Heart right ventricle (tissue), 16 donors: ENCODE measurements at regions not wholly inside any gene's neighbourhood (a gene's known extent, or its start where the extent isn't known, plus 50 kb on each side); places are given as distances from the start of the nearest gene placed in this dataset.

Experiments
- ATAC-seq, 8 donors: fragments of 200-7000 bp; cut with Tn5 transposase; one replicate each; pipeline ENCODE4 v1.9.1; 2020; ENCODE audit warnings: mild to moderate bottlenecking in 8 of 8, moderate library complexity in 8 of 8, moderate number of reproducible peaks in 1 of 8
- DNase-seq, 2 donors: peaks; one replicate each; pipeline ENCODE4 v3.0.0-alpha.2; 2020
- H3K27ac ChIP-seq, 10 donors: fragments of 200-600 bp; sonication (generic) in 2 of 10; one replicate each; pipeline versions ENCODE4 v1.5.0 to v1.8.0; 2020 to 2022; ENCODE audit warnings: mild to moderate bottlenecking in 3 of 10
- H3K27me3 ChIP-seq, 7 donors: fragments of 200-600 bp; one replicate each; pipeline ENCODE4 v1.8.0; 2021 to 2022; ENCODE audit warnings: mild to moderate bottlenecking in 2 of 7
- H3K36me3 ChIP-seq, 9 donors: fragments of 200-600 bp; sonication (generic) in 1 of 9; one replicate each; pipeline versions ENCODE4 v1.5.0 to v1.8.0; 2020 to 2022; ENCODE audit warnings: mild to moderate bottlenecking in 2 of 9
- H3K4me1 ChIP-seq, 9 donors: fragments of 200-600 bp; sonication (generic) in 1 of 9; one replicate each; pipeline versions ENCODE4 v1.5.0 to v1.8.0; 2020 to 2022; ENCODE audit warnings: mild to moderate bottlenecking in 4 of 9
- H3K4me3 ChIP-seq, 10 donors: fragments of 200-600 bp; sonication (generic) in 2 of 10; one replicate each; pipeline versions ENCODE4 v1.5.0 to v1.8.0; 2020 to 2022; ENCODE audit warnings: mild to moderate bottlenecking in 7 of 10, moderate library complexity in 2 of 10
- H3K9me3 ChIP-seq, 11 donors: fragments of 200-600 bp in 10 of 11; sonication (generic) in 2 of 11; one replicate each; pipeline versions ENCODE4 v1.5.0 to v1.8.0; 2013 to 2022; ENCODE audit warnings: mild to moderate bottlenecking in 2 of 11, control low read depth in 1 of 11, moderate library complexity in 1 of 11
- CTCF ChIP-seq, 9 donors: fragments of 200-600 bp; sonication (generic) in 2 of 9; IDR thresholded peaks; one replicate each; pipeline versions ENCODE4 v1.5.0 to v1.8.0; 2021 to 2022; ENCODE audit warnings: antibody characterized with exemption in 9 of 9, mild to moderate bottlenecking in 5 of 9, moderate library complexity in 1 of 9
- WGBS, 2 donors: extraction: QIAGEN DNeasy Blood & Tissue Kit; methylation state at CpG; one replicate each; pipeline ENCODE4 v1.1.7; 2013; ENCODE audit warnings: inconsistent platforms in 1 of 2; 5-methylcytosine and 5-hydroxymethylcytosine counted together
- intact Hi-C, 10 donors: fragments of 100-400 bp; cut with DNase I; formaldehyde crosslinking; loops; one replicate each; pipeline versions ENCODE4 v1.11.1 to v1.14.2; 2022
- donor health status: Arrhythmogenic right ventricular cardiomyopathy.
- donor health status: ischemic (EF 13 %, LVEDD 7.1; RV severe dilation, severe dysfunction).
- donor health status: healthy with polysubstance abuse.
- donor health status: DM: no; HTN: yes; CAD: no.
- donor health status: DM: no; HTN: no; CAD: no.
- donor health status: ischemic (EF 25% LVEDD 6.9; RV normal size, moderate dysfunction).
- donor health status: ischemic (EF 25% LVEDD 5.7; RV mildly dilated, moderate dysfunction).
- donor health status: healthy.
- donor health status: DM: yes; HTN: yes; CAD: no.
- donor health status: Ischemic cardiomyopathy.
- donor health status: ischemic (EF 35%, LVEDD 5.7; RV mildly dilated, moderate dysfunction).
- donor health status: nonischemic (EF 11% LVEDD 7.7; RV severe dilation, severe dysfunction).
- donor health status: DM: yes; HTN: yes; CAD: no.
- donor health status: PGD.
- donor health status: ischemic (EF 29% LVEDD 5.4; RV normal size, mild dysfunction).
- donor health status: nonischemic (EF 23%, LVEDD 6.1; RV moderate dilation, normal function).

- Histone ChIP-seq H3K27ac (no peak overlapping the region), H3K27me3 (no peaks in the 10 kb centered on the region), H3K4me1 (no peaks in the 10 kb centered on the region), H3K4me3 (no peak overlapping the region), H3K9me3 (peaks cover 0 to 5% (median 0%) of the 10 kb centered on the region in 11 donors), H3K36me3 (no peaks in the 10 kb centered on the region)
- DNase-seq (no peak), ATAC-seq (peak in 1 of 8 donors; percentile 52)
- intact Hi-C loops, result no loop called here
- no peak for TF ChIP-seq CTCF (IDR thresholded peaks at IDR 0.05)
- WGBS, 2 donors, result 42 to 44% methylated on average over 6 of the region's 6 CpGs
Observed at GRCh38 chr18:39058386-39059000, 1492.9 kb upstream of the CELF4 start.

- Histone ChIP-seq H3K27me3 (no peaks in the 10 kb centered on the region), H3K27ac (no peak overlapping the region), H3K36me3 (no peaks in the 10 kb centered on the region), H3K9me3 (peaks cover 0 to 8% (median 0%) of the 10 kb centered on the region in 11 donors), H3K4me3 (no peak overlapping the region), H3K4me1 (no peaks in the 10 kb centered on the region)
- TF ChIP-seq CTCF (IDR thresholded peaks at IDR 0.05), result no peak
- 74 to 81% methylated on average over 3 of the region's 3 CpGs for whole genome bisulfite sequencing, 2 donors
- intact Hi-C loops, result no loop called here
- DNase-seq, result no peak
- ATAC-seq, result no peak
Observed at GRCh38 chr18:39057423-39058064, 1491.9 kb upstream of the CELF4 start.

GRCh38 chr18:39053571-39053970, 1488.0 kb upstream of the CELF4 start:
- TF ChIP-seq CTCF (IDR thresholded peaks at IDR 0.05), result no peak
- Histone ChIP-seq H3K4me3 (no peak overlapping the region), H3K36me3 (no peaks in the 10 kb centered on the region), H3K4me1 (no peaks in the 10 kb centered on the region), H3K27ac (no peak overlapping the region), H3K27me3 (no peaks in the 10 kb centered on the region), H3K9me3 (peaks cover 0 to 8% (median 0%) of the 10 kb centered on the region in 11 donors)
- intact Hi-C loops, result no loop called here
- ATAC-seq, result no peak
- DNase-seq, result no peak
- 53 to 55% methylated on average over 2 of the region's 2 CpGs for WGBS, 2 donors

GRCh38 chr18:39051013-39051412, 1485.4 kb upstream of the CELF4 start:
- DNase-seq (no peak), ATAC-seq (no peak)
- no peak overlapping the region for H3K27ac ChIP-seq
- intact Hi-C loops, result no loop called here
- no peaks in the 10 kb centered on the region for H3K4me1 ChIP-seq
- peaks cover 0 to 6% (median 0%) of the 10 kb centered on the region in 11 donors for H3K9me3 ChIP-seq
- H3K4me3 ChIP-seq, result no peak overlapping the region
- TF ChIP-seq CTCF (IDR thresholded peaks at IDR 0.05), result no peak
- H3K27me3 ChIP-seq, result no peaks in the 10 kb centered on the region
- H3K36me3 ChIP-seq, result no peaks in the 10 kb centered on the region
